ENCODE measurements at regions not wholly inside any gene's neighbourhood (a gene's known extent, or its start where the extent isn't known, plus 50 kb on each side); places are given as distances from the start of the nearest gene placed in this dataset.

DNA sequence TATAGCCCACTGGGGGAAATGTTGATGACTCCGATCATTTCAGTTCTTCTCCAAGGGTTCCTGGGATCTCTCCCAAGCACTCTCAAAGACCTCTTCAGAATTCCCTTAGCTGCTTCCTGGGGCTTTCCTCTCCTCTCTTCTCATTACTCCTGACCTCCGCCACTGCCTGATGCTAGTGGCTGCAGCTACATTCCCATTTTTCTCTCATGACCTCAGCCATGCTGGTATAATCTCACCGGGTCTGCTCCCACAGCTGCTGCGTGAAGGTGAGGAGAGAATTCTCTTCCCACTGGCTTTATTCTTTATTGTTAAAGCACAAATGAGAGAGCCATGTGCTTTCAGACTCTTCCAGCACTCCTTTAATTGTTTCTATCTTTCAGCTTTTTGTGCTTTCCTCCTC, 312.0 kb upstream of the ETAA1 start:
- Histone ChIP-seq H3K4me3 (ENCODE audit: low read depth, low read length) (no peak overlapping the region), H3K4me1 (ENCODE audit: control insufficient read depth in 1 of 2, insufficient read depth in 2 of 2, low read length in 2 of 2) (no peaks in the 10 kb centered on the region), H3K27me3 (ENCODE audit: insufficient read depth, low read length) (no peaks in the 10 kb centered on the region), H3K18ac (ENCODE audit: low read length) (no peak overlapping the region), H2AK5ac (ENCODE audit: low read length) (no peak overlapping the region), H2BK12ac (ENCODE audit: low read length) (no peak overlapping the region), H3K4me2 (ENCODE audit: low read length) (no peak overlapping the region), H3K14ac (ENCODE audit: low read length) (no peak overlapping the region), H2BK120ac (ENCODE audit: insufficient read depth, low read length, poor library complexity) (no peak overlapping the region), H3K4ac (ENCODE audit: low read depth, low read length) (no peak overlapping the region), H3K23ac (ENCODE audit: low read length) (no peak overlapping the region), H4K91ac (ENCODE audit: low read depth, low read length) (no peak overlapping the region), H2BK5ac (ENCODE audit: low read depth, low read length, poor library complexity) (no peak overlapping the region), H3K9ac (ENCODE audit: low read length) (no peak overlapping the region), H3K79me1 (ENCODE audit: low read length) (no peaks in the 10 kb centered on the region), H3K27ac (ENCODE audit: low read depth, low read length) (no peak overlapping the region), H2AFZ (ENCODE audit: insufficient read depth, low read length, poor library complexity) (no peak overlapping the region), H4K12ac (ENCODE audit: low read depth, low read length) (no peak overlapping the region), H4K8ac (ENCODE audit: low read depth, low read length) (no peak overlapping the region), H3K79me2 (ENCODE audit: control insufficient read depth, insufficient read depth, low read length, poor library complexity) (no peaks in the 10 kb centered on the region), H3K36me3 (ENCODE audit: control insufficient read depth in 1 of 2, insufficient read depth in 2 of 2, low read length in 2 of 2) (no peaks in the 10 kb centered on the region), H3K9me3 (ENCODE audit: insufficient read depth, low read depth, low read length) (peaks cover 1% of the 10 kb centered on the region)
- peak; percentile 71 to 72 for DNase-seq
- no CpG with 5 or more reads among the region's 4 CpGs for WGBS (ENCODE audit: extremely low coverage, insufficient coverage, insufficient read length)

DNA sequence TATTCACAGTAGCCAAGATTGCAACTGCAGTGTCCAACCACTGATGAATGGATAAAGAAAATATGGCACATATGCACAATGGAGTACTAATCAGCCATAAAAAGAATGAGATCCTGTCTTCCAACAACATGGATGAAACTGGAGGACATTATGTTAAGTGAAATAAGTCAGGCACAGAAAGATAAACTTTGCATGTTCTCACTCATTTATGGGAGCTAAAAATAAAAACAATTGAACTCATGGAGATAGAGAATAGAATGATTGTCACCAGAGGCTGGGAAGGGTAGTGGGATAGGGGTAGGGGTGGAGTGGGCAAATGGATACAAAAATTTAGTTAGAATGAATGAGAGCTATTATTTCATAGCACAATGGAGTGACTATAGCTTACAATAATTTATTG, 305.5 kb upstream of the ETAA1 start:
- Histone ChIP-seq H3K9me3 (ENCODE audit: insufficient read depth, low read depth, low read length) (no peaks in the 10 kb centered on the region), H3K23ac (ENCODE audit: low read length) (no peak overlapping the region), H3K79me2 (ENCODE audit: control insufficient read depth, insufficient read depth, low read length, poor library complexity) (no peaks in the 10 kb centered on the region), H3K18ac (ENCODE audit: low read length) (no peak overlapping the region), H3K14ac (ENCODE audit: low read length) (no peak overlapping the region), H3K36me3 (ENCODE audit: control insufficient read depth in 1 of 2, insufficient read depth in 2 of 2, low read length in 2 of 2) (no peaks in the 10 kb centered on the region), H3K4me3 (ENCODE audit: low read depth, low read length) (no peak overlapping the region), H3K4me2 (ENCODE audit: low read length) (no peak overlapping the region), H3K27me3 (ENCODE audit: insufficient read depth, low read length) (no peaks in the 10 kb centered on the region), H3K4ac (ENCODE audit: low read depth, low read length) (no peak overlapping the region), H2BK120ac (ENCODE audit: insufficient read depth, low read length, poor library complexity) (no peak overlapping the region), H3K79me1 (ENCODE audit: low read length) (no peaks in the 10 kb centered on the region), H4K8ac (ENCODE audit: low read depth, low read length) (no peak overlapping the region), H2BK5ac (ENCODE audit: low read depth, low read length, poor library complexity) (no peak overlapping the region), H4K12ac (ENCODE audit: low read depth, low read length) (no peak overlapping the region), H3K4me1 (ENCODE audit: control insufficient read depth in 1 of 2, insufficient read depth in 2 of 2, low read length in 2 of 2) (no peaks in the 10 kb centered on the region), H3K9ac (ENCODE audit: low read length) (no peak overlapping the region), H3K27ac (ENCODE audit: low read depth, low read length) (no peak overlapping the region), H2AFZ (ENCODE audit: insufficient read depth, low read length, poor library complexity) (no peak overlapping the region), H2AK5ac (ENCODE audit: low read length) (no peak overlapping the region), H4K91ac (ENCODE audit: low read depth, low read length) (no peak overlapping the region), H2BK12ac (ENCODE audit: low read length) (no peak overlapping the region)
- DNase-seq = peak in 1 of 2 donors; percentile 50

DNA sequence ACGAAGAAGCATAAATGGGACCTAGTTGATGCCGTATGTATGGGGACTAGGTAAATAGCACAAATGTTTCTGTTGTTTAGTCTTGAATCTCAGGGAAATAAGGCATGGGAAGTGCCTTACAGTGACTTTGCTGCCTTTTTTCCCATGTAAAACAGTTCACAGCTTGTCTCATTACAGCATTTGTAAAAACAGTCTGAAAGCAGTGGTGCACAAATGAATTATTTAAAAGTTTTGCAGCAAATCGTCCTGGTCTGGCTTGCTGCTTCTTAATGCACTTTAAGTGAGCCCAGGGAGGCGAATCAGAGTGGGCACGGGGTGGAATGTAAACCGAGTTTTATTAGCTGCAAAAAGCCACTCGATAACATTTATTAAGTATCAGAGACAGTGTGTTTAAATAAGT, 302.0 kb upstream of the ETAA1 start:
- H3K9me3 ChIP-seq (ENCODE audit: insufficient read depth, low read depth, low read length) = no peaks in the 10 kb centered on the region
- no peak overlapping the region for H2BK5ac ChIP-seq (ENCODE audit: low read depth, low read length, poor library complexity)
- H3K4ac ChIP-seq (ENCODE audit: low read depth, low read length) = no peak overlapping the region
- no peak overlapping the region for H3K18ac ChIP-seq (ENCODE audit: low read length)
- H3K79me1 ChIP-seq (ENCODE audit: low read length) = no peaks in the 10 kb centered on the region
- DNase-seq = no peak
- H3K79me2 ChIP-seq (ENCODE audit: control insufficient read depth, insufficient read depth, low read length, poor library complexity) = no peaks in the 10 kb centered on the region
- no peak overlapping the region for H4K8ac ChIP-seq (ENCODE audit: low read depth, low read length)
- no peak overlapping the region for H2BK120ac ChIP-seq (ENCODE audit: insufficient read depth, low read length, poor library complexity)
- no peak overlapping the region for H3K4me2 ChIP-seq (ENCODE audit: low read length)
- H3K4me1 ChIP-seq (ENCODE audit: control insufficient read depth in 1 of 2, insufficient read depth in 2 of 2, low read length in 2 of 2) = no peaks in the 10 kb centered on the region
- no peak overlapping the region for H3K14ac ChIP-seq (ENCODE audit: low read length)
- no peak overlapping the region for H2AK5ac ChIP-seq (ENCODE audit: low read length)
- no peak overlapping the region for H3K9ac ChIP-seq (ENCODE audit: low read length)
- no peaks in the 10 kb centered on the region for H3K27me3 ChIP-seq (ENCODE audit: insufficient read depth, low read length)
- no peak overlapping the region for H3K23ac ChIP-seq (ENCODE audit: low read length)
- no peak overlapping the region for H4K12ac ChIP-seq (ENCODE audit: low read depth, low read length)
- no peak overlapping the region for H2AFZ ChIP-seq (ENCODE audit: insufficient read depth, low read length, poor library complexity)
- H3K27ac ChIP-seq (ENCODE audit: low read depth, low read length) = no peak overlapping the region
- WGBS (ENCODE audit: extremely low coverage, insufficient coverage, insufficient read length) = no CpG with 5 or more reads among the region's 7 CpGs
- no peak overlapping the region for H4K91ac ChIP-seq (ENCODE audit: low read depth, low read length)
- no peaks in the 10 kb centered on the region for H3K36me3 ChIP-seq (ENCODE audit: control insufficient read depth in 1 of 2, insufficient read depth in 2 of 2, low read length in 2 of 2)
- no peak overlapping the region for H2BK12ac ChIP-seq (ENCODE audit: low read length)
- H3K4me3 ChIP-seq (ENCODE audit: low read depth, low read length) = no peak overlapping the region

DNA sequence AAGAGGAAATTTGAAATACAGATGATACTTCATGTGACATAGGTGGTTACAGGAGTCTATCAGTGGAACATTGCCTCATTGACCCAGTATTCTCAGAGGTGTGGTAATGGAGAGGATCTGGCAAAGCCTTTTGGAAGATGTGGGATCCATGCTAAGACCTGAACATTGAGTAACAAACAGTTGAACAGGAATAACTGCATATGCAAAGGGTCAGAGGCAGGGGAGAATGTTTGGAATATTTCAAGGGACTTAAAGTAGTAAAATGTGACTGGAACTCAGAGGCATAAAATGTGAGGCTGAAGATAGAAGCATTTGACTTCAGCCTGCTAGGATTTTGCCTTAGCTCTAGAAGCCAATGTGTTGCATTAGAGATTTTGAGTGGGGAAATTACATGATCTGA, 300.2 kb upstream of the ETAA1 start:
- no peak overlapping the region for H3K4me3 ChIP-seq (ENCODE audit: low read depth, low read length)
- no peak overlapping the region for H4K8ac ChIP-seq (ENCODE audit: low read depth, low read length)
- H2BK120ac ChIP-seq (ENCODE audit: insufficient read depth, low read length, poor library complexity) = no peak overlapping the region
- no peak overlapping the region for H4K12ac ChIP-seq (ENCODE audit: low read depth, low read length)
- no peaks in the 10 kb centered on the region for H3K79me1 ChIP-seq (ENCODE audit: low read length)
- no peak overlapping the region for H3K27ac ChIP-seq (ENCODE audit: low read depth, low read length)
- no peak overlapping the region for H2BK12ac ChIP-seq (ENCODE audit: low read length)
- no peak overlapping the region for H3K4ac ChIP-seq (ENCODE audit: low read depth, low read length)
- H3K14ac ChIP-seq (ENCODE audit: low read length) = no peak overlapping the region
- H3K4me1 ChIP-seq (ENCODE audit: control insufficient read depth in 1 of 2, insufficient read depth in 2 of 2, low read length in 2 of 2) = no peaks in the 10 kb centered on the region
- no peak overlapping the region for H2AFZ ChIP-seq (ENCODE audit: insufficient read depth, low read length, poor library complexity)
- H2AK5ac ChIP-seq (ENCODE audit: low read length) = no peak overlapping the region
- no peak overlapping the region for H3K23ac ChIP-seq (ENCODE audit: low read length)
- H3K4me2 ChIP-seq (ENCODE audit: low read length) = no peak overlapping the region
- no peak overlapping the region for H3K18ac ChIP-seq (ENCODE audit: low read length)
- no peaks in the 10 kb centered on the region for H3K9me3 ChIP-seq (ENCODE audit: insufficient read depth, low read depth, low read length)
- no peaks in the 10 kb centered on the region for H3K36me3 ChIP-seq (ENCODE audit: control insufficient read depth in 1 of 2, insufficient read depth in 2 of 2, low read length in 2 of 2)
- H4K91ac ChIP-seq (ENCODE audit: low read depth, low read length) = no peak overlapping the region
- DNase-seq = peak; percentile 74 to 91
- H3K9ac ChIP-seq (ENCODE audit: low read length) = no peak overlapping the region
- no peaks in the 10 kb centered on the region for H3K79me2 ChIP-seq (ENCODE audit: control insufficient read depth, insufficient read depth, low read length, poor library complexity)
- H2BK5ac ChIP-seq (ENCODE audit: low read depth, low read length, poor library complexity) = no peak overlapping the region
- H3K27me3 ChIP-seq (ENCODE audit: insufficient read depth, low read length) = no peaks in the 10 kb centered on the region

DNA sequence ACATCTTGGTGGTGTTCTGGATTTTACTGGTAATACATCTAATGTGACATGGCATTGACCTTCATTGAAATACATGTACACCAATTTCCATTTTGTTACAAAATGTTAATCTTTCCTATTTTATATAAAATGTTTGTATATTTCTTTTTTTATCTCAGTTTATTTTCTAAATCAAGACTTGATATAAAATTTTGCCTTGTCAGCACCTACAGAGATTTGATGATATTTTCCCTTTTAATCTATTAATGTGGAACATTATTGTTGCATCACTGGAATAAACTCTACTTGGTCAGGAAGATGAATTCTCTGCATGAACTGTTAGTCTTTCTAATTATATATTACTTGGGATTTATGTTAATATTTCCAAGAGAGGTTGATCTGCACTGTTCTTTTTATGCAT, 294.0 kb upstream of the ETAA1 start:
- no peak overlapping the region for H3K4ac ChIP-seq (ENCODE audit: low read depth, low read length)
- no peak overlapping the region for H3K18ac ChIP-seq (ENCODE audit: low read length)
- no peak overlapping the region for H3K4me2 ChIP-seq (ENCODE audit: low read length)
- no peak overlapping the region for H2BK5ac ChIP-seq (ENCODE audit: low read depth, low read length, poor library complexity)
- H3K79me2 ChIP-seq (ENCODE audit: control insufficient read depth, insufficient read depth, low read length, poor library complexity) = no peaks in the 10 kb centered on the region
- no peak overlapping the region for H2BK12ac ChIP-seq (ENCODE audit: low read length)
- no peak overlapping the region for H4K8ac ChIP-seq (ENCODE audit: low read depth, low read length)
- H3K4me3 ChIP-seq (ENCODE audit: low read depth, low read length) = no peak overlapping the region
- no peaks in the 10 kb centered on the region for H3K27me3 ChIP-seq (ENCODE audit: insufficient read depth, low read length)
- H3K9ac ChIP-seq (ENCODE audit: low read length) = no peak overlapping the region
- H3K27ac ChIP-seq (ENCODE audit: low read depth, low read length) = no peak overlapping the region
- no peak overlapping the region for H4K91ac ChIP-seq (ENCODE audit: low read depth, low read length)
- DNase-seq = no peak
- no peak overlapping the region for H2AFZ ChIP-seq (ENCODE audit: insufficient read depth, low read length, poor library complexity)
- H4K12ac ChIP-seq (ENCODE audit: low read depth, low read length) = no peak overlapping the region
- no peaks in the 10 kb centered on the region for H3K4me1 ChIP-seq (ENCODE audit: control insufficient read depth in 1 of 2, insufficient read depth in 2 of 2, low read length in 2 of 2)
- no peak overlapping the region for H3K14ac ChIP-seq (ENCODE audit: low read length)
- no peak overlapping the region for H2AK5ac ChIP-seq (ENCODE audit: low read length)
- H3K36me3 ChIP-seq (ENCODE audit: control insufficient read depth in 1 of 2, insufficient read depth in 2 of 2, low read length in 2 of 2) = no peaks in the 10 kb centered on the region
- no peak overlapping the region for H3K23ac ChIP-seq (ENCODE audit: low read length)
- no peak overlapping the region for H2BK120ac ChIP-seq (ENCODE audit: insufficient read depth, low read length, poor library complexity)
- H3K9me3 ChIP-seq (ENCODE audit: insufficient read depth, low read depth, low read length) = no peaks in the 10 kb centered on the region
- H3K79me1 ChIP-seq (ENCODE audit: low read length) = no peaks in the 10 kb centered on the region
